ENCODE measurements at regions not wholly inside any gene's neighbourhood (a gene's known extent, or its start where the extent isn't known, plus 50 kb on each side); places are given as distances from the start of the nearest gene placed in this dataset.

- peaks cover 4% of the 10 kb centered on the region for H3K27me3 ChIP-seq
- H3K27ac ChIP-seq, result no peak overlapping the region
- intact Hi-C loops (cut with DNase I), result no loop called here
- H3K9me3 ChIP-seq (replicated peaks in 1 of 3), result peaks cover 0 to 1% (median 0%) of the 10 kb centered on the region in 3 donors
- WGBS, 4 donors, result 35 to 44% (median 41%) methylated on average over 6 of the region's 6 CpGs
- TF ChIP-seq, protein P1, sequence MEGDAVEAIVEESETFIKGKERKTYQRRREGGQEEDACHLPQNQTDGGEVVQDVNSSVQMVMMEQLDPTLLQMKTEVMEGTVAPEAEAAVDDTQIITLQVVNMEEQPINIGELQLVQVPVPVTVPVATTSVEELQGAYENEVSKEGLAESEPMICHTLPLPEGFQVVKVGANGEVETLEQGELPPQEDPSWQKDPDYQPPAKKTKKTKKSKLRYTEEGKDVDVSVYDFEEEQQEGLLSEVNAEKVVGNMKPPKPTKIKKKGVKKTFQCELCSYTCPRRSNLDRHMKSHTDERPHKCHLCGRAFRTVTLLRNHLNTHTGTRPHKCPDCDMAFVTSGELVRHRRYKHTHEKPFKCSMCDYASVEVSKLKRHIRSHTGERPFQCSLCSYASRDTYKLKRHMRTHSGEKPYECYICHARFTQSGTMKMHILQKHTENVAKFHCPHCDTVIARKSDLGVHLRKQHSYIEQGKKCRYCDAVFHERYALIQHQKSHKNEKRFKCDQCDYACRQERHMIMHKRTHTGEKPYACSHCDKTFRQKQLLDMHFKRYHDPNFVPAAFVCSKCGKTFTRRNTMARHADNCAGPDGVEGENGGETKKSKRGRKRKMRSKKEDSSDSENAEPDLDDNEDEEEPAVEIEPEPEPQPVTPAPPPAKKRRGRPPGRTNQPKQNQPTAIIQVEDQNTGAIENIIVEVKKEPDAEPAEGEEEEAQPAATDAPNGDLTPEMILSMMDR (IDR thresholded peaks at IDR 0.05), result no peak
- no peak for TF ChIP-seq POLR2A (IDR thresholded peaks at IDR 0.05)
- no peaks in the 10 kb centered on the region for H3K4me1 ChIP-seq (replicated peaks in 1 of 2)
- DNase-seq, result no peak
- H3K36me3 ChIP-seq (replicated peaks in 1 of 2), result no peaks in the 10 kb centered on the region
- H3K4me3 ChIP-seq, result no peak overlapping the region
Observed at GRCh38 chr15:59818336-59818735, 129.2 kb upstream of the BNIP2 start.

DNA sequence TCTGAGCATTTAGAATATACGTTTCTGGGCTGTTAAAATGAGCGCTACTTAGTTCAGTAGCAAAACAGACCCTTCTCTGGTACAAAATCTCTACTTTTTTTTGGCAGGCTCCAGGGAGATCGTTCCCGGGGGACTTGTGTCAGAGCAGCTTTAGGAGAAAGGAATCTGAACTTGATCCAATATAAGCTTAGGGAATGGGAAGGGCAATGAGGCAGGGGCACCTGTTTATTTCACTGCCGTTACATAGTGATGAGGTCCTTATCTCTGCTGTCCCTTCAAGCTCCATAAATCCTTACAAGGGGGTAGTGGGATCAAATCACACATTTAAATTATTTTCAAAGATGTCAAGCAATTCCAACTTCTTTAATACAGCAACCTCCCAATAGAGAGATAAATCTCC is 128.7 kb upstream of the BNIP2 start:
- intact Hi-C loops (cut with DNase I), result no loop called here

DNA sequence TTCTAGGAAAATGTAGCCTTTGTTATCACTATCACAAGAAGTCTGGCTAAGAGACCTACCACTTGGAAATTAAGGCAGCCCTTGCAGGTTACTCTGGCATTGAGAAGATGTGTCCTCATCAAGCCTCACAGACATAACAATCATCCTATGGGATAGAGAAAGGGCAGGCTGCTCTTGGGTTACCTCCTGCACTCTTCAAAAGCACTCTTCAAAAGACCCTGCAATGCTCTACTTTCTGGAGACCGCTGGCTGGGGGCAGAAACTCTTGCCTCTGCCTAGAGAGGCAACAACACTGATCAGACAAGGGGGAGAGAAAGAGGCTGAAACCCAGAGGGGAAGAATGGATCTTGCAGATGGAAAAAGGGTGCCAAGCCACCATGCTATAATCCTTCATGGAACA is 127.9 kb upstream of the BNIP2 start:
- WGBS, 4 donors, result 69 to 89% (median 86%) methylated on average over 1 of the region's 1 CpG
- Histone ChIP-seq H3K9me3 (replicated peaks in 1 of 3) (no peaks in the 10 kb centered on the region), H3K36me3 (replicated peaks in 1 of 2) (no peaks in the 10 kb centered on the region), H3K27me3 (peaks cover 4% of the 10 kb centered on the region), H3K4me3 (no peak overlapping the region), H3K27ac (no peak overlapping the region), H3K4me1 (replicated peaks in 1 of 2) (no peaks in the 10 kb centered on the region)
- intact Hi-C loops (cut with DNase I), result no loop called here
- no peak for DNase-seq
- TF ChIP-seq, protein P1 (IDR thresholded peaks at IDR 0.05), result no peak
- no peak for TF ChIP-seq POLR2A (IDR thresholded peaks at IDR 0.05)

More for the DNA sequence above, 128.7 kb upstream of the BNIP2 start:
- no peak for TF ChIP-seq POLR2A (IDR thresholded peaks at IDR 0.05)
- no peak overlapping the region for H3K27ac ChIP-seq
- 27 to 55% (median 51%) methylated on average over 5 of the region's 5 CpGs for WGBS, 4 donors
- H3K27me3 ChIP-seq, result peaks cover 4% of the 10 kb centered on the region
- no peaks in the 10 kb centered on the region for H3K9me3 ChIP-seq (replicated peaks in 1 of 3)
- no peak for DNase-seq
- no peak overlapping the region for H3K4me3 ChIP-seq
- no peaks in the 10 kb centered on the region for H3K4me1 ChIP-seq (replicated peaks in 1 of 2)
- H3K36me3 ChIP-seq (replicated peaks in 1 of 2), result no peaks in the 10 kb centered on the region

DNA sequence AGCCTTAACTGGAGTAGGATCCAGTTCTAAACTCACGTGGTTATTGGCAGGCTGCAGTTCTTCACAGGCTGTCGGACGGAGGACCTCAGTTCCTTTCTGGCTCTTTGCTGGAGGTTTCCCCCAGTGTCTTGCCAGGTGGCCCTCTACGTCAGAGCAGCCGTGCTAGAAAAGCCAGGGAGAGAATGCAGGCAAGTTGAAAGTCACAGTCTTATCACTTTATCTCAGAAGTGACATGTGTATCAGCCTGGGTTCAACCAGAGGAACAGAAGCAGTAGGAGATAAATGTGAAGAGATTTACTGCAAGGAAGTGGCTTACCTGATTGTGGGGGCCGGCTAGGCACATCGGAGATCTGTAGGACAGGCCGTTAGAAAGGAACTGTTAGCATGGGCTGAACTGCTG is 125.3 kb upstream of the BNIP2 start:
- DNase-seq, result no peak
- WGBS, 4 donors, result 62 to 71% (median 66%) methylated on average over 8 of the region's 8 CpGs
- no peak overlapping the region for H3K27ac ChIP-seq
- intact Hi-C loops (cut with DNase I), result no loop called here
- no peak for TF ChIP-seq POLR2A (IDR thresholded peaks at IDR 0.05)
- TF ChIP-seq, protein P1 (IDR thresholded peaks at IDR 0.05), result no peak
- peaks cover 4% of the 10 kb centered on the region for H3K27me3 ChIP-seq
- no peaks in the 10 kb centered on the region for H3K36me3 ChIP-seq (replicated peaks in 1 of 2)
- H3K9me3 ChIP-seq (replicated peaks in 1 of 3), result no peaks in the 10 kb centered on the region
- H3K4me1 ChIP-seq (replicated peaks in 1 of 2), result no peaks in the 10 kb centered on the region
- no peak overlapping the region for H3K4me3 ChIP-seq

- WGBS, 4 donors, result 29 to 47% (median 36%) methylated on average over 1 of the region's 1 CpG
- DNase-seq, result no peak
- TF ChIP-seq, protein P1 (IDR thresholded peaks at IDR 0.05), result no peak
- TF ChIP-seq POLR2A (IDR thresholded peaks at IDR 0.05), result no peak
- Histone ChIP-seq H3K27me3 (peaks cover 4% of the 10 kb centered on the region), H3K27ac (no peak overlapping the region), H3K4me3 (no peak overlapping the region), H3K9me3 (replicated peaks in 1 of 3) (no peaks in the 10 kb centered on the region), H3K4me1 (replicated peaks in 1 of 2) (no peaks in the 10 kb centered on the region), H3K36me3 (replicated peaks in 1 of 2) (no peaks in the 10 kb centered on the region)
- intact Hi-C loops (cut with DNase I), result no loop called here
Observed at GRCh38 chr15:59812889-59813288, 123.8 kb upstream of the BNIP2 start.

Measured in adrenal gland (tissue), 9 donors.